ENCODE measurements at regions not wholly inside any gene's neighbourhood (a gene's known extent, or its start where the extent isn't known, plus 50 kb on each side); places are given as distances from the start of the nearest gene placed in this dataset.

GRCh38 chr1:234989019-234989418 lies 139.6 kb downstream of the TOMM20 start:
- H3K36me3 ChIP-seq (ENCODE audit: insufficient read depth, low read length, poor library complexity, severe bottlenecking), result no peaks in the 10 kb centered on the region
- no peak overlapping the region for H3K4me3 ChIP-seq (ENCODE audit: low read depth, low read length, poor library complexity, severe bottlenecking)
- no peak overlapping the region for H3K27ac ChIP-seq (ENCODE audit: low read depth, low read length, poor library complexity, severe bottlenecking)
- ChIA-PET CTCF (no interaction called here), POLR2A (ENCODE audit: low non-redundant PET) (no interaction called here)
- no peak for DNase-seq (ENCODE audit: low spot score)
- TF ChIP-seq EZH2 (IDR thresholded peaks at IDR 0.05; ENCODE audit: borderline replicate concordance, low read depth, low read length, poor library complexity, severe bottlenecking) (no peak), CTCF (conservative IDR thresholded peaks at IDR 0.05; ENCODE audit: low read depth, low read length) (no peak)
- intact Hi-C loops (cut with micrococcal nuclease; ENCODE audit: unreplicated experiment), result no loop called here
- H3K9me3 ChIP-seq (ENCODE audit: low read depth, low read length, poor library complexity, severe bottlenecking), result no peaks in the 10 kb centered on the region
- no peaks in the 10 kb centered on the region for H3K27me3 ChIP-seq (replicated peaks; ENCODE audit: insufficient read depth, low read depth, low read length, poor library complexity)
- BruUV-seq (replicated peaks), result no TSS peak
- H3K4me1 ChIP-seq (ENCODE audit: insufficient read depth, low read length, poor library complexity, severe bottlenecking), result peaks cover 6% of the 10 kb centered on the region

- no peak overlapping the region for H3K27ac ChIP-seq (ENCODE audit: low read depth, low read length, poor library complexity, severe bottlenecking)
- CTCF ChIA-PET, result no interaction called here
Observed at GRCh38 chr1:234988536-234988935, 140.1 kb downstream of the TOMM20 start.

GRCh38 chr1:234988155-234988517 lies 140.5 kb downstream of the TOMM20 start:
- H3K27ac ChIP-seq (ENCODE audit: low read depth, low read length, poor library complexity, severe bottlenecking), result no peak overlapping the region
- TF ChIP-seq CTCF (conservative IDR thresholded peaks at IDR 0.05; ENCODE audit: low read depth, low read length) (no peak), EZH2 (IDR thresholded peaks at IDR 0.05; ENCODE audit: borderline replicate concordance, low read depth, low read length, poor library complexity, severe bottlenecking) (no peak)
- no peak overlapping the region for H3K4me3 ChIP-seq (ENCODE audit: low read depth, low read length, poor library complexity, severe bottlenecking)
- POLR2A ChIA-PET (ENCODE audit: low non-redundant PET), result no interaction called here
- BruUV-seq (replicated peaks), result no TSS peak
- no peaks in the 10 kb centered on the region for H3K27me3 ChIP-seq (replicated peaks; ENCODE audit: insufficient read depth, low read depth, low read length, poor library complexity)
- CTCF ChIA-PET, result no interaction called here
- peaks cover 9% of the 10 kb centered on the region for H3K4me1 ChIP-seq (ENCODE audit: insufficient read depth, low read length, poor library complexity, severe bottlenecking)
- no peak for DNase-seq (ENCODE audit: low spot score)
- no peaks in the 10 kb centered on the region for H3K36me3 ChIP-seq (ENCODE audit: insufficient read depth, low read length, poor library complexity, severe bottlenecking)
- intact Hi-C loops (cut with micrococcal nuclease; ENCODE audit: unreplicated experiment), result no loop called here
- H3K9me3 ChIP-seq (ENCODE audit: low read depth, low read length, poor library complexity, severe bottlenecking), result no peaks in the 10 kb centered on the region

More at GRCh38 chr1:234988536-234988935, 140.1 kb downstream of the TOMM20 start:
- Histone ChIP-seq H3K4me3 (ENCODE audit: low read depth, low read length, poor library complexity, severe bottlenecking) (no peak overlapping the region), H3K9me3 (ENCODE audit: low read depth, low read length, poor library complexity, severe bottlenecking) (no peaks in the 10 kb centered on the region), H3K27me3 (replicated peaks; ENCODE audit: insufficient read depth, low read depth, low read length, poor library complexity) (no peaks in the 10 kb centered on the region), H3K36me3 (ENCODE audit: insufficient read depth, low read length, poor library complexity, severe bottlenecking) (no peaks in the 10 kb centered on the region), H3K4me1 (ENCODE audit: insufficient read depth, low read length, poor library complexity, severe bottlenecking) (peaks cover 9% of the 10 kb centered on the region)
- POLR2A ChIA-PET (ENCODE audit: low non-redundant PET), result no interaction called here
- intact Hi-C loops (cut with micrococcal nuclease; ENCODE audit: unreplicated experiment), result no loop called here
- no peak for DNase-seq (ENCODE audit: low spot score)
- TF ChIP-seq CTCF (conservative IDR thresholded peaks at IDR 0.05; ENCODE audit: low read depth, low read length) (no peak), EZH2 (IDR thresholded peaks at IDR 0.05; ENCODE audit: borderline replicate concordance, low read depth, low read length, poor library complexity, severe bottlenecking) (no peak)
- no TSS peak for BruUV-seq (replicated peaks)
